CD4-positive, alpha-beta T cell (primary cell): ENCODE measurements at regions not wholly inside any gene's neighbourhood (a gene's known extent, or its start where the extent isn't known, plus 50 kb on each side); places are given as distances from the start of the nearest gene placed in this dataset.

Experiments
- ATAC-seq: fragments of 200-7000 bp; cut with Tn5 transposase; one replicate; pipeline ENCODE4 v1.10.0; 2022; ENCODE audit warnings: mild to moderate bottlenecking; ENCODE audit not compliant: poor library complexity
- CTCF ChIA-PET: fragments of 350-600 bp; sonication (Branson Sonifier 250); formaldehyde crosslinking; loops from one replicate; lab custom pipeline; 2021; ENCODE audit warnings: antibody characterized with exemption, inconsistent platforms; lab: Charles Lee
- POLR2A ChIA-PET: fragments of 350-600 bp; sonication (Branson Sonifier 250); formaldehyde crosslinking; loops from one replicate; lab custom pipeline; 2021; ENCODE audit warnings: antibody characterized with exemption, inconsistent platforms; lab: Charles Lee
- DNase-seq, 14 experiments: peaks; one replicate each; pipeline ENCODE4 v3.0.0-alpha.2; 2013 to 2020; ENCODE audit warnings: mixed read lengths in 2 of 14
- H3K27ac ChIP-seq, 2 donors: one replicate each; pipeline versions ENCODE4 v1.5.1 to v1.7.0; 2013; ENCODE audit warnings: low read length in 2 of 2, low read depth in 1 of 2, mild to moderate bottlenecking in 1 of 2
- H3K27me3 ChIP-seq, 2 experiments: 1 replicate in 1 of 2; 2 replicates in 1 of 2; pipeline versions ENCODE4 v1.6.1 to v1.7.0; 2013; ENCODE audit warnings: low read length in 2 of 2, control low read depth in 1 of 2, mild to moderate bottlenecking in 1 of 2, moderate library complexity in 1 of 2; ENCODE audit not compliant: insufficient read depth in 2 of 2, control insufficient read depth in 1 of 2
- H3K36me3 ChIP-seq: one replicate; pipeline ENCODE4 v1.6.1; 2013; ENCODE audit warnings: low read length, control low read depth; ENCODE audit not compliant: insufficient read depth
- H3K4me1 ChIP-seq: one replicate; pipeline ENCODE4 v1.6.1; 2013; ENCODE audit warnings: low read length, control low read depth; ENCODE audit not compliant: insufficient read depth
- H3K4me3 ChIP-seq: one replicate; pipeline ENCODE4 v1.5.1; 2013; ENCODE audit warnings: mild to moderate bottlenecking, low read length, moderate library complexity
- H3K9me3 ChIP-seq, 2 experiments: 1 replicate in 1 of 2; 2 replicates in 1 of 2; pipeline versions ENCODE4 v1.6.1 to v1.7.0; 2013; ENCODE audit warnings: low read length in 2 of 2, mild to moderate bottlenecking in 2 of 2, control low read depth in 1 of 2, moderate library complexity in 1 of 2; ENCODE audit not compliant: control insufficient read depth in 1 of 2, insufficient read depth in 1 of 2
- H3K27ac Mint-ChIP-seq: one replicate; pipeline ENCODE4 v1.8.0; 2020; ENCODE audit warnings: mixed read lengths
- H3K27me3 Mint-ChIP-seq: one replicate; pipeline ENCODE4 v1.8.0; 2021; ENCODE audit warnings: mixed read lengths
- H3K36me3 Mint-ChIP-seq: one replicate; pipeline ENCODE4 v1.8.0; 2021; ENCODE audit warnings: low read depth, mixed read lengths
- H3K4me1 Mint-ChIP-seq: one replicate; pipeline ENCODE4 v1.8.0; 2021; ENCODE audit warnings: low read depth, mixed read lengths
- H3K4me3 Mint-ChIP-seq: one replicate; pipeline ENCODE4 v1.8.0; 2020; ENCODE audit warnings: mild to moderate bottlenecking, mixed read lengths
- H3K9me3 Mint-ChIP-seq: one replicate; pipeline ENCODE4 v1.8.0; 2020; ENCODE audit warnings: mixed read lengths
- CTCF ChIP-seq: fragments of 200-600 bp; IDR thresholded peaks from one replicate; pipeline ENCODE4 v1.8.0; 2022; ENCODE audit warnings: antibody characterized with exemption, mild to moderate bottlenecking
- intact Hi-C, 2 experiments: fragments of 100-400 bp; cut with DNase I in 1 of 2; cut with micrococcal nuclease in 1 of 2; formaldehyde crosslinking; loops; one replicate each; pipeline versions ENCODE4 v1.15.1 to v1.9.0; 2023 to 2025; cut with DNase I, micrococcal nuclease

DNA sequence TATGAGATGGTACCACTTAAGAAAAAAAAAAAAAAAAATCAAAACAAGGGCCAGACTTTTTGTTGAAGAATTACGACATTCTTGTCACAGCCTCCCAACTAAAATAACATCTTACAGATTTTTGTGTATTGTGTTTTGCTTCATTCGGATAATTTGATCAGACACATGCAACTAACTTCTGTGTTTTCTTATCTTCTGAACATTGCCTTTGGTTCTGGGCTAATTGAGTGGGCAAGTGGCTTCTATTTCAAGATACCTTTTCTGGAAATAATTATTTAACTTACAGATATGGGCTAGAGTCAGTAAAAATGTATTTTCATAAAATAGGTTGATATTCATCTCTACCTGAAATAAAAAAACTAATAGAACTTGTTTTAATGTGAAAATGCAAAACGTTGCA is 165.1 kb downstream of the ANKRD7 start:
- no peaks in the 10 kb centered on the region for H3K4me1 Mint-ChIP-seq
- no peak overlapping the region for H3K27ac ChIP-seq
- no peak overlapping the region for H3K4me3 ChIP-seq
- peaks cover 0 to 7% of the 10 kb centered on the region in 2 experiments for H3K9me3 ChIP-seq
- no peaks in the 10 kb centered on the region for H3K27me3 ChIP-seq
- H3K27ac Mint-ChIP-seq = no peak overlapping the region
- ChIA-PET POLR2A (no interaction called here), CTCF (no interaction called here)
- H3K27me3 Mint-ChIP-seq = no peaks in the 10 kb centered on the region
- no peaks in the 10 kb centered on the region for H3K36me3 ChIP-seq
- no peak for TF ChIP-seq CTCF
- no peak for DNase-seq
- no peak overlapping the region for H3K4me3 Mint-ChIP-seq
- no peak for ATAC-seq
- H3K9me3 Mint-ChIP-seq = no peaks in the 10 kb centered on the region
- intact Hi-C loops = no loop called here
- no peaks in the 10 kb centered on the region for H3K36me3 Mint-ChIP-seq
- H3K4me1 ChIP-seq = no peaks in the 10 kb centered on the region

DNA sequence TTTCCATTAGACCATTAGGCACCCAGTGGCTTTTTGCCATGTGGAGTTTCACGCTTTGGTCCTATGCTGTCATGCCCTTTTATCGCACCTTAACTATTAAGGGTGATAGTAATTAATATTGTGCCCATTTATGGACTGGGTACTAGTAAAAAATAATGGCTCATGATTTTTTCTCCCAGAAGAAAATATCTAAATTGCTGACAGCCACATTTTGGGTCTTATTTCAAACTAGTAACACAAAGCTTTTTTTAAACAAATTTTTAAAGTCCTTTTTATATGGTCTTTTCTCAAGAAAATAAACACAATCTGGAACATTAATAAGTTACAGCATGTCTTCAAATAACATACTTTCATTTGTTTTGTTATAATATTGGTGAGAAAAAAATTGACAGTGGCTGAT is 179.7 kb downstream of the ANKRD7 start:
- CTCF ChIA-PET = no interaction called here
- no peak for ATAC-seq
- H3K36me3 Mint-ChIP-seq = no peaks in the 10 kb centered on the region

DNA sequence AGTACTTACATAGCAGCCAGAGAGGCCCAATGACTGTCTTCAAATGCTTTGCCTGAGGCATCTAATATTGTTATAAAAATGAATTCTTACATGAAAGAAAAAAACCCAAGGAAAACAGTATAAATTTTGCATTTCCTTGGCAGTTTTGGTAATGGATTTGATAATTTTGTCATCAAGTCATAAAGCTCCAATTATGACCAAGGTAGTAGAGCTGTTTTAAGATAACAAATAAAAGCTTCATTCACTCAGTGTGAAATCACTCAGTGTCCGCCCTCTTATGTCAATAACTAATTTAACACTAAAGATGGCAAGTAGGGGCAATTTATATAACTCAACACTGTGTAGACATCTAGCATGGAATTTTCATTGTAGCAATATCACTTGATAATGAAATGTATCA is 193.9 kb downstream of the ANKRD7 start:
- ChIA-PET POLR2A (no interaction called here), CTCF (no interaction called here)
- H3K36me3 Mint-ChIP-seq = no peaks in the 10 kb centered on the region
- H3K4me3 Mint-ChIP-seq = no peak overlapping the region
- Histone ChIP-seq H3K4me1 (no peaks in the 10 kb centered on the region), H3K27me3 (no peaks in the 10 kb centered on the region), H3K36me3 (no peaks in the 10 kb centered on the region), H3K27ac (no peak overlapping the region), H3K9me3 (no peaks in the 10 kb centered on the region), H3K4me3 (no peak overlapping the region)
- no peaks in the 10 kb centered on the region for H3K4me1 Mint-ChIP-seq
- H3K27ac Mint-ChIP-seq = no peak overlapping the region
- H3K27me3 Mint-ChIP-seq = no peaks in the 10 kb centered on the region
- intact Hi-C loops = no loop called here
- H3K9me3 Mint-ChIP-seq = no peaks in the 10 kb centered on the region
- TF ChIP-seq CTCF = no peak
- DNase-seq = no peak
- no peak for ATAC-seq

More for the DNA sequence above, 179.7 kb downstream of the ANKRD7 start:
- no peak for DNase-seq
- POLR2A ChIA-PET = no interaction called here
- no peaks in the 10 kb centered on the region for H3K4me1 Mint-ChIP-seq
- H3K27me3 Mint-ChIP-seq = no peaks in the 10 kb centered on the region
- H3K27ac Mint-ChIP-seq = no peak overlapping the region
- H3K4me3 ChIP-seq = no peak overlapping the region
- no peaks in the 10 kb centered on the region for H3K9me3 Mint-ChIP-seq
- no peak for TF ChIP-seq CTCF
- intact Hi-C loops = no loop called here
- H3K27me3 ChIP-seq = no peaks in the 10 kb centered on the region
- no peaks in the 10 kb centered on the region for H3K9me3 ChIP-seq
- no peaks in the 10 kb centered on the region for H3K4me1 ChIP-seq
- H3K36me3 ChIP-seq = no peaks in the 10 kb centered on the region
- no peak overlapping the region for H3K27ac ChIP-seq
- no peak overlapping the region for H3K4me3 Mint-ChIP-seq
